Ovary (tissue), 3 donors: ENCODE measurements at regions not wholly inside any gene's neighbourhood (a gene's known extent, or its start where the extent isn't known, plus 50 kb on each side); places are given as distances from the start of the nearest gene placed in this dataset.

Experiments used
- POLR2A ChIP-seq: fragments of 450-650 bp; IDR thresholded peaks from one replicate; pipeline ENCODE4 v1.6.1; 2017; ENCODE audit warnings: antibody characterized with exemption, mild to moderate bottlenecking, moderate library complexity
- TF ChIP-seq, protein P1 (sequence below), 3 donors: fragments of 450-650 bp in 2 of 3; fragments of 200-600 bp in 1 of 3; IDR thresholded peaks; one replicate each; pipeline versions ENCODE4 v1.5.1 to v1.8.0; 2016 to 2022; ENCODE audit warnings: antibody characterized with exemption in 3 of 3, mild to moderate bottlenecking in 1 of 3
- donor health status: DM: no; HTN: no; CAD: no.

DNA sequence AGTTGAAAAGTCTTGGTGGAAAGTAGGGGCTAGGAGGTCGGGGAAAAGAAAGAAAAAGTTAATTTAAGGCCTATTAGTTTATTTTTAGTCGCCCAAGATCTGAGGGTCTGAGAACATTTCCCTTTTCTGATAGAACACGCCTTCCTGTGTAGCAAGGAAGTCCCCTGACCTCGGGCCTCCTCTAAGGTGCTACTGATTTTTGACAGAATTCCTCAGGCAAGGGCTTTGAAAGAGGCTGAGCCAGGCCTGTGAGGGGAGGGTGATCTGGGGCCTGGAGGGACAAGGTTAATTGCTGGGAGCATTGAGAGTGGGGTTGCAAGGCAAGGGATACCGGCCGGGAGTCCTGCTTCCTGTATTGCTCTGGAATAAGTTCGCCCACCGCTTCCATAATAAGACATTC lies 131.4 kb upstream of the MYCN start:
- TF ChIP-seq POLR2A, result no peak
- TF ChIP-seq, protein P1, sequence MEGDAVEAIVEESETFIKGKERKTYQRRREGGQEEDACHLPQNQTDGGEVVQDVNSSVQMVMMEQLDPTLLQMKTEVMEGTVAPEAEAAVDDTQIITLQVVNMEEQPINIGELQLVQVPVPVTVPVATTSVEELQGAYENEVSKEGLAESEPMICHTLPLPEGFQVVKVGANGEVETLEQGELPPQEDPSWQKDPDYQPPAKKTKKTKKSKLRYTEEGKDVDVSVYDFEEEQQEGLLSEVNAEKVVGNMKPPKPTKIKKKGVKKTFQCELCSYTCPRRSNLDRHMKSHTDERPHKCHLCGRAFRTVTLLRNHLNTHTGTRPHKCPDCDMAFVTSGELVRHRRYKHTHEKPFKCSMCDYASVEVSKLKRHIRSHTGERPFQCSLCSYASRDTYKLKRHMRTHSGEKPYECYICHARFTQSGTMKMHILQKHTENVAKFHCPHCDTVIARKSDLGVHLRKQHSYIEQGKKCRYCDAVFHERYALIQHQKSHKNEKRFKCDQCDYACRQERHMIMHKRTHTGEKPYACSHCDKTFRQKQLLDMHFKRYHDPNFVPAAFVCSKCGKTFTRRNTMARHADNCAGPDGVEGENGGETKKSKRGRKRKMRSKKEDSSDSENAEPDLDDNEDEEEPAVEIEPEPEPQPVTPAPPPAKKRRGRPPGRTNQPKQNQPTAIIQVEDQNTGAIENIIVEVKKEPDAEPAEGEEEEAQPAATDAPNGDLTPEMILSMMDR (IDR thresholded peaks at IDR 0.05), result no peak
